K562 (cell line): ENCODE measurements at regions not wholly inside any gene's neighbourhood (a gene's known extent, or its start where the extent isn't known, plus 50 kb on each side); places are given as distances from the start of the nearest gene placed in this dataset.

Experiments
- ATAC-seq: fragments of 200-7000 bp; cut with Tn5 transposase; 3 replicates; pipeline ENCODE4 v1.9.1; 2020; ENCODE audit warnings: moderate library complexity
- BruUV-seq: library from RNA; stranded (reverse); fragments of 400-500 nt; replicated peaks from 2 replicates; lab custom pipeline; 2021; lab: Mats Ljungman, UMichigan
- CTCF ChIA-PET: fragments of 300-600 bp; formaldehyde crosslinking; extraction: SDS; loops from one replicate; lab custom pipeline; 2021; ENCODE audit warnings: low intra/inter-chr PET ratio; lab: Yijun Ruan, JAX
- POLR2A ChIA-PET: fragments of 300-600, 350-650 bp; sonication (Branson Sonifier 250); formaldehyde crosslinking; extraction: SDS; loops from one replicate; lab custom pipeline; 2021; ENCODE audit warnings: antibody characterized with exemption, inconsistent platforms; lab: Yijun Ruan, JAX
- DNase-seq, 4 experiments: peaks; one replicate each; pipeline versions ENCODE4 v3.0.0 to v3.0.0-alpha.2; 2011 to 2018; ENCODE audit warnings: low spot score in 3 of 4, mixed read lengths in 3 of 4; ENCODE audit errors: extremely low read depth in 1 of 4
- FAIRE-seq: peaks from 2 replicates; lab custom pipeline; 2011; peaks lifted over from hg19 to GRCh38; lab: Jason Lieb, UNC
- H2AFZ ChIP-seq: 2 replicates; pipeline ENCODE4 v1.6.0; 2011; ENCODE audit warnings: low read depth, low read length, control low read depth, inconsistent platforms
- H3K27ac ChIP-seq: fragments of 200-600 bp; 3 replicates; pipeline ENCODE4 v1.8.0; 2011; ENCODE audit warnings: low read depth, mild to moderate bottlenecking, control low read depth, inconsistent platforms, low read length, moderate library complexity, mixed read lengths; ENCODE audit errors: extremely low read depth
- H3K27me3 ChIP-seq, 2 experiments: fragments of 300-600 bp in 1 of 2; 2 replicates in 1 of 2; 3 replicates in 1 of 2; pipeline versions ENCODE4 v1.6.0 to v1.8.0; 2011; ENCODE audit warnings: inconsistent platforms in 2 of 2, low read length in 2 of 2, mild to moderate bottlenecking in 1 of 2, mixed read lengths in 1 of 2, moderate library complexity in 1 of 2; ENCODE audit not compliant: control insufficient read depth in 2 of 2, insufficient read depth in 2 of 2
- H3K36me3 ChIP-seq: fragments of 300-600 bp; 3 replicates; pipeline ENCODE4 v1.8.0; 2011; ENCODE audit warnings: mild to moderate bottlenecking, low read length, inconsistent platforms; ENCODE audit not compliant: control insufficient read depth, insufficient read depth
- H3K4me1 ChIP-seq, 2 experiments: fragments of 200-600 bp in 1 of 2; replicated peaks in 1 of 2; 2 replicates in 1 of 2; 3 replicates in 1 of 2; pipeline versions ENCODE4 v1.5.1 to v1.8.0; 2011; ENCODE audit warnings: inconsistent platforms in 2 of 2, low read length in 2 of 2, mild to moderate bottlenecking in 1 of 2, mixed read lengths in 1 of 2, moderate library complexity in 1 of 2; ENCODE audit not compliant: control insufficient read depth in 2 of 2, insufficient read depth in 2 of 2
- H3K4me2 ChIP-seq: 2 replicates; pipeline ENCODE4 v1.6.1; 2011; ENCODE audit warnings: low read length, control low read depth, inconsistent platforms, mixed read lengths; ENCODE audit not compliant: insufficient read depth
- H3K4me3 ChIP-seq: fragments of 200-600 bp; sonication (generic), shearing (Covaris generic); 2 replicates; pipeline ENCODE4 v1.5.1; 2016; ENCODE audit warnings: control low read depth, inconsistent platforms
- H3K79me2 ChIP-seq: fragments of 200-600 bp; 3 replicates; pipeline ENCODE4 v1.8.0; 2011; ENCODE audit warnings: low read length, inconsistent platforms; ENCODE audit not compliant: control insufficient read depth, insufficient read depth
- H3K9ac ChIP-seq, 2 experiments: 2 replicates each; pipeline versions ENCODE4 v1.6.0 to v1.6.1; 2011; ENCODE audit warnings: low read depth in 2 of 2, low read length in 2 of 2, control low read depth in 1 of 2, inconsistent platforms in 1 of 2, mild to moderate bottlenecking in 1 of 2, mixed read lengths in 1 of 2; ENCODE audit not compliant: insufficient read depth in 1 of 2
- H3K9me1 ChIP-seq: one replicate; pipeline ENCODE4 v1.6.0; 2011; ENCODE audit warnings: inconsistent platforms, mild to moderate bottlenecking, low read length, moderate library complexity; ENCODE audit not compliant: control insufficient read depth, insufficient read depth
- H3K9me3 ChIP-seq: replicated peaks from 2 replicates; pipeline ENCODE4 v1.5.1; 2011; ENCODE audit warnings: low read depth, low read length, inconsistent platforms; ENCODE audit not compliant: control insufficient read depth, insufficient read depth
- H4K20me1 ChIP-seq: replicated peaks from 2 replicates; pipeline ENCODE4 v1.6.1; 2011; ENCODE audit warnings: low read length, inconsistent platforms, mixed read lengths; ENCODE audit not compliant: control insufficient read depth, insufficient read depth
- ARID4B ChIP-seq: sonication (generic); formaldehyde crosslinking; IDR thresholded peaks from 2 replicates; pipeline ENCODE4 v1.8.0; 2022; ENCODE audit warnings: mild to moderate bottlenecking, missing genetic modification reagents
- CBX1 ChIP-seq: sonication (generic); IDR thresholded peaks from 2 replicates; pipeline ENCODE4 v1.6.1; 2016; ENCODE audit warnings: antibody characterized with exemption, low read depth, mild to moderate bottlenecking
- CEBPG ChIP-seq, 3 experiments: fragments of 200-800 bp in 1 of 3; sonication (Bioruptor generic) in 1 of 3; sonication (generic) in 1 of 3; formaldehyde crosslinking in 1 of 3; IDR thresholded peaks in 2 of 3; conservative IDR thresholded peaks in 1 of 3; 2 replicates each; pipeline versions ENCODE4 v1.6.1 to v1.8.0; 2016 to 2022; ENCODE audit warnings: missing compliant biosample characterization in 2 of 3, missing genetic modification characterization in 2 of 3, mild to moderate bottlenecking in 1 of 3, missing genetic modification reagents in 1 of 3
- GATAD2B ChIP-seq: fragments of 450-650 bp; IDR thresholded peaks from 2 replicates; pipeline ENCODE4 v1.6.1; 2017; ENCODE audit warnings: mild to moderate bottlenecking, borderline replicate concordance
- HLTF ChIP-seq: fragments of 450-650 bp; IDR thresholded peaks from 2 replicates; pipeline ENCODE4 v1.6.1; 2016
- NFATC3 ChIP-seq: fragments of 450-650 bp; IDR thresholded peaks from 2 replicates; pipeline ENCODE4 v1.6.1; 2017; ENCODE audit warnings: mild to moderate bottlenecking
- SRSF7 ChIP-seq: fragments of 200-400 bp; formaldehyde crosslinking; optimal IDR thresholded peaks from 2 replicates; pipeline ENCODE3; 2017; ENCODE audit warnings: mild to moderate bottlenecking, low read depth, low read length
- WGBS: fragments of 100-300 bp; shearing (Covaris generic); methylation state at CpG from one replicate; pipeline ENCODE4 v1.1.6; 2016; ENCODE audit warnings: low coverage, mixed read lengths; ENCODE audit not compliant: insufficient coverage; ENCODE audit errors: missing lambda C conversion rate; 5-methylcytosine and 5-hydroxymethylcytosine counted together
- in situ Hi-C: fragments of 300-500 bp; cut with MboI; formaldehyde crosslinking; loops from 4 replicates; pipeline ENCODE4 v1.15.0; 2018; ENCODE audit warnings: inconsistent platforms, mixed read lengths
- intact Hi-C: fragments of 100-400 bp; cut with micrococcal nuclease; formaldehyde crosslinking; loops from 2 replicates; pipeline ENCODE4 v1.14.2; 2022

- H3K9me1 ChIP-seq: no peaks in the 10 kb centered on the region
- no peak for ATAC-seq
- ChIA-PET CTCF (no interaction called here), POLR2A (no interaction called here)
- DNase-seq: no peak
- in situ Hi-C loops: no loop called here
- H3K4me1 ChIP-seq: no peaks in the 10 kb centered on the region
- no peaks in the 10 kb centered on the region for H3K79me2 ChIP-seq
- no TSS peak for BruUV-seq
- FAIRE-seq: no peak
- 0% methylated on average over 1 of the region's 1 CpG for WGBS
- no peaks in the 10 kb centered on the region for H3K36me3 ChIP-seq
- H3K27me3 ChIP-seq: no peaks in the 10 kb centered on the region; a peak in 1 of 5 replicates
- no peak overlapping the region for H3K27ac ChIP-seq
- H3K9ac ChIP-seq: no peak overlapping the region
- H2AFZ ChIP-seq: no peak overlapping the region
- no peak for TF ChIP-seq CBX1
- TF ChIP-seq GATAD2B: no peak
- no peak for TF ChIP-seq CEBPG (CRISPR knock-in tag; IDR thresholded peaks at IDR 0.05)
- no peak for TF ChIP-seq CEBPG (tag; conservative IDR thresholded peaks at IDR 0.05 in 1 of 2, IDR thresholded peaks at IDR 0.05 in 1 of 2)
- TF ChIP-seq SRSF7: no peak
- TF ChIP-seq HLTF: no peak
- TF ChIP-seq NFATC3: no peak
- no peak for TF ChIP-seq ARID4B (CRISPR knock-in tag)
- intact Hi-C loops: no loop called here
- H3K4me3 ChIP-seq: no peak overlapping the region
- H3K9me3 ChIP-seq: no peaks in the 10 kb centered on the region
- H3K4me2 ChIP-seq: no peak overlapping the region
- H4K20me1 ChIP-seq: no peaks in the 10 kb centered on the region
These were observed 68.6 kb upstream of the COMTD1 start for GRCh38 chr10:75304313-75304712.
